ENCODE measurements at regions not wholly inside any gene's neighbourhood (a gene's known extent, or its start where the extent isn't known, plus 50 kb on each side); places are given as distances from the start of the nearest gene placed in this dataset.

GRCh38 chr1:82843876-82844275 lies 1043.1 kb downstream of the ADGRL2 start:
- TF ChIP-seq CTCF (IDR thresholded peaks at IDR 0.05): no peak
- no peak for TF ChIP-seq POLR2AphosphoS5 (IDR thresholded peaks at IDR 0.05)

All from upper lobe of left lung (tissue), 4 donors.